HCT116 (cell line): ENCODE measurements at regions not wholly inside any gene's neighbourhood (a gene's known extent, or its start where the extent isn't known, plus 50 kb on each side); places are given as distances from the start of the nearest gene placed in this dataset.

Source experiments
- CBX3 ChIP-seq: IDR thresholded peaks from 2 replicates; pipeline ENCODE4 v1.6.1; 2012; ENCODE audit warnings: low read depth
- CTCF ChIP-seq, 3 experiments: fragments of 200-600 bp in 1 of 3; sonication (generic) in 1 of 3; IDR thresholded peaks in 2 of 3; conservative IDR thresholded peaks in 1 of 3; 2 replicates each; pipeline ENCODE4 v1.5.1; 2012 to 2017; ENCODE audit warnings: low read depth in 2 of 3, low read length in 2 of 3, antibody characterized with exemption in 1 of 3, borderline replicate concordance in 1 of 3, control low read depth in 1 of 3, mild to moderate bottlenecking in 1 of 3, mixed read lengths in 1 of 3, mixed run types in 1 of 3, moderate library complexity in 1 of 3; ENCODE audit not compliant: insufficient read depth in 1 of 3
- EGR1 ChIP-seq: IDR thresholded peaks from 2 replicates; pipeline ENCODE4 v1.6.1; 2012; ENCODE audit warnings: low read depth
- JUND ChIP-seq: IDR thresholded peaks from 2 replicates; pipeline ENCODE4 v1.6.1; 2012
- POLR2A ChIP-seq: IDR thresholded peaks from 2 replicates; pipeline ENCODE4 v1.7.0; 2011; ENCODE audit warnings: borderline replicate concordance; ENCODE audit not compliant: insufficient read depth, insufficient read length; ENCODE audit errors: extremely low read depth
- SP1 ChIP-seq: IDR thresholded peaks from 2 replicates; pipeline ENCODE4 v1.6.1; 2012; ENCODE audit warnings: low read depth
- SRF ChIP-seq: IDR thresholded peaks from 2 replicates; pipeline ENCODE4 v1.6.1; 2012; ENCODE audit warnings: low read depth
- YY1 ChIP-seq: IDR thresholded peaks from 2 replicates; pipeline ENCODE4 v1.6.1; 2011; ENCODE audit warnings: low read length, low read depth, moderate library complexity, mild to moderate bottlenecking; ENCODE audit not compliant: insufficient replicate concordance; ENCODE audit errors: extremely low read depth
- ZBTB33 ChIP-seq: IDR thresholded peaks from 2 replicates; pipeline ENCODE4 v1.6.1; 2011; ENCODE audit warnings: mild to moderate bottlenecking, low read length, moderate library complexity; ENCODE audit not compliant: insufficient replicate concordance; ENCODE audit errors: extremely low read depth

- no peak for TF ChIP-seq CTCF (IDR thresholded peaks at IDR 0.05 in 2 of 3, conservative IDR thresholded peaks at IDR 0.05 in 1 of 3; ENCODE audit: borderline replicate concordance in 1 of 3, insufficient read depth in 1 of 3, low read depth in 2 of 3, low read length in 2 of 3)
- TF ChIP-seq YY1 = no peak
- TF ChIP-seq ZBTB33 = no peak
- TF ChIP-seq CBX3 = peak; percentile 71; the same call in 1 of the 2 replicates
- TF ChIP-seq EGR1 = no peak; the same call in 1 of the 2 replicates
- peak; percentile 6 for TF ChIP-seq POLR2A
- TF ChIP-seq SRF = no peak
- peak; percentile 59 for TF ChIP-seq JUND
- peak; percentile 9 for TF ChIP-seq SP1
- TF ChIP-seq, all 23 proteins: peak for 7
Observed at GRCh38 chr10:21174715-21175495, 277.8 kb upstream of the NEBL start (continued).
